GM23248 (cell line): ENCODE measurements at regions not wholly inside any gene's neighbourhood (a gene's known extent, or its start where the extent isn't known, plus 50 kb on each side); places are given as distances from the start of the nearest gene placed in this dataset.

Experiments
- EZH2 ChIP-seq: fragments of 200-600 bp; sonication (generic); IDR thresholded peaks from 2 replicates; pipeline ENCODE4 v1.6.1; 2018; ENCODE audit warnings: antibody characterized with exemption, mild to moderate bottlenecking; ENCODE audit not compliant: insufficient read depth, poor library complexity, severe bottlenecking
- EZH2phosphoT487 ChIP-seq: fragments of 200-600 bp; sonication (generic); IDR thresholded peaks from 2 replicates; pipeline ENCODE4 v1.6.1; 2018; ENCODE audit warnings: antibody characterized with exemption, moderate library complexity, mild to moderate bottlenecking, low read depth; ENCODE audit not compliant: insufficient read depth

GRCh38 chr2:120966510-120967254 lies 231.0 kb downstream of the GLI2 start:
- TF ChIP-seq EZH2 (no peak), EZH2phosphoT487 (no peak)
